Activated T-cell treated with anti-CD3 and anti-CD28 coated beads, Interleukin-2, amount 50 U/mL, for 24 hours (primary cell): ENCODE measurements at regions not wholly inside any gene's neighbourhood (a gene's known extent, or its start where the extent isn't known, plus 50 kb on each side); places are given as distances from the start of the nearest gene placed in this dataset.
"Not testable (repeated sequence)": the region's sequence is repeated elsewhere in the genome, so short reads cannot be mapped to it uniquely, and the experiment has no call there.

Experiments
- DNase-seq: peaks from one replicate; pipeline ENCODE4 v3.0.0-alpha.2; 2020
- H3K27ac Mint-ChIP-seq: 2 replicates; pipeline ENCODE4 v1.8.0; 2020; ENCODE audit warnings: mild to moderate bottlenecking, mixed read lengths
- H3K27me3 Mint-ChIP-seq: 2 replicates; pipeline ENCODE4 v1.8.0; 2020; ENCODE audit warnings: mixed read lengths
- H3K36me3 Mint-ChIP-seq: 2 replicates; pipeline ENCODE4 v1.8.0; 2020; ENCODE audit warnings: low read depth, mixed read lengths
- H3K4me1 Mint-ChIP-seq: 2 replicates; pipeline ENCODE4 v1.8.0; 2020; ENCODE audit warnings: low read depth, mixed read lengths
- H3K4me3 Mint-ChIP-seq: 2 replicates; pipeline ENCODE4 v1.8.0; 2020; ENCODE audit warnings: mild to moderate bottlenecking, moderate library complexity, mixed read lengths
- H3K9me3 Mint-ChIP-seq: 2 replicates; pipeline ENCODE4 v1.8.0; 2020; ENCODE audit warnings: mixed read lengths

- not testable (repeated sequence) for H3K27ac Mint-ChIP-seq, DNase-seq, H3K36me3 Mint-ChIP-seq, H3K4me3 Mint-ChIP-seq, H3K4me1 Mint-ChIP-seq, H3K9me3 Mint-ChIP-seq
- H3K27me3 Mint-ChIP-seq, result peaks cover 36% of the 10 kb centered on the region
Measured at GRCh38 chr1:30361890-30362602, 361.3 kb downstream of the MATN1 start.

GRCh38 chr1:30360753-30361152 lies 362.6 kb downstream of the MATN1 start:
- no peaks in the 10 kb centered on the region for H3K9me3 Mint-ChIP-seq
- no peak overlapping the region for H3K27ac Mint-ChIP-seq
- no peaks in the 10 kb centered on the region for H3K36me3 Mint-ChIP-seq

GRCh38 chr1:30360281-30360680 lies 363.1 kb downstream of the MATN1 start:
- H3K4me3 Mint-ChIP-seq, result no peak overlapping the region
- H3K27ac Mint-ChIP-seq, result no peak overlapping the region
- H3K9me3 Mint-ChIP-seq, result no peaks in the 10 kb centered on the region
- H3K36me3 Mint-ChIP-seq, result no peaks in the 10 kb centered on the region
- H3K27me3 Mint-ChIP-seq, result peaks cover 46% of the 10 kb centered on the region
- H3K4me1 Mint-ChIP-seq, result no peaks in the 10 kb centered on the region
- no peak for DNase-seq

More at GRCh38 chr1:30360753-30361152, 362.6 kb downstream of the MATN1 start:
- Mint-ChIP-seq H3K4me1 (no peaks in the 10 kb centered on the region), H3K27me3 (peaks cover 44% of the 10 kb centered on the region), H3K4me3 (no peak overlapping the region)
- DNase-seq, result no peak

- no peaks in the 10 kb centered on the region for H3K36me3 Mint-ChIP-seq
- H3K9me3 Mint-ChIP-seq, result no peaks in the 10 kb centered on the region
- no peaks in the 10 kb centered on the region for H3K4me1 Mint-ChIP-seq
- H3K27me3 Mint-ChIP-seq, result peaks cover 48% of the 10 kb centered on the region
- DNase-seq, result no peak
- no peak overlapping the region for H3K4me3 Mint-ChIP-seq
- no peak overlapping the region for H3K27ac Mint-ChIP-seq
Measured at GRCh38 chr1:30359539-30360220, 363.7 kb downstream of the MATN1 start.

GRCh38 chr1:30358500-30358899 lies 364.9 kb downstream of the MATN1 start:
- H3K27ac Mint-ChIP-seq, result no peak overlapping the region
- H3K4me1 Mint-ChIP-seq, result no peaks in the 10 kb centered on the region
- H3K36me3 Mint-ChIP-seq, result no peaks in the 10 kb centered on the region
- H3K4me3 Mint-ChIP-seq, result no peak overlapping the region
- no peak for DNase-seq
- no peaks in the 10 kb centered on the region for H3K9me3 Mint-ChIP-seq
- H3K27me3 Mint-ChIP-seq, result peaks cover 45% of the 10 kb centered on the region

GRCh38 chr1:30356839-30357238 lies 366.5 kb downstream of the MATN1 start:
- Mint-ChIP-seq H3K4me1 (no peaks in the 10 kb centered on the region), H3K36me3 (no peaks in the 10 kb centered on the region), H3K27me3 (peaks cover 48% of the 10 kb centered on the region), H3K9me3 (no peaks in the 10 kb centered on the region), H3K27ac (no peak overlapping the region), H3K4me3 (no peak overlapping the region)
- DNase-seq, result no peak

GRCh38 chr1:30354410-30354809 lies 369.0 kb downstream of the MATN1 start:
- H3K9me3 Mint-ChIP-seq, result peaks cover under 1% of the 10 kb centered on the region
- H3K27ac Mint-ChIP-seq, result no peak overlapping the region
- no peak for DNase-seq
- no peak overlapping the region for H3K4me3 Mint-ChIP-seq
- H3K4me1 Mint-ChIP-seq, result no peaks in the 10 kb centered on the region
- H3K36me3 Mint-ChIP-seq, result no peaks in the 10 kb centered on the region
- H3K27me3 Mint-ChIP-seq, result peaks cover 45% of the 10 kb centered on the region

GRCh38 chr1:30353637-30354036 lies 369.7 kb downstream of the MATN1 start:
- no peaks in the 10 kb centered on the region for H3K36me3 Mint-ChIP-seq
- H3K27ac Mint-ChIP-seq, result no peak overlapping the region
- DNase-seq, result no peak
- peaks cover 5% of the 10 kb centered on the region for H3K9me3 Mint-ChIP-seq
- H3K4me1 Mint-ChIP-seq, result no peaks in the 10 kb centered on the region
- peaks cover 44% of the 10 kb centered on the region for H3K27me3 Mint-ChIP-seq
- H3K4me3 Mint-ChIP-seq, result no peak overlapping the region

GRCh38 chr1:30348147-30348546 lies 375.2 kb downstream of the MATN1 start:
- peaks cover 11% of the 10 kb centered on the region for H3K9me3 Mint-ChIP-seq
- DNase-seq, result no peak
- no peak overlapping the region for H3K27ac Mint-ChIP-seq
- no peaks in the 10 kb centered on the region for H3K4me1 Mint-ChIP-seq
- peaks cover 33% of the 10 kb centered on the region for H3K27me3 Mint-ChIP-seq
- no peaks in the 10 kb centered on the region for H3K36me3 Mint-ChIP-seq
- H3K4me3 Mint-ChIP-seq, result no peak overlapping the region

GRCh38 chr1:30345491-30346130 lies 377.8 kb downstream of the MATN1 start:
- Mint-ChIP-seq H3K4me1 (no peaks in the 10 kb centered on the region), H3K9me3 (peaks cover 11% of the 10 kb centered on the region), H3K27ac (no peak overlapping the region), H3K27me3 (peaks cover 32% of the 10 kb centered on the region), H3K36me3 (no peaks in the 10 kb centered on the region), H3K4me3 (no peak overlapping the region)
- no peak for DNase-seq

- Mint-ChIP-seq H3K36me3 (no peaks in the 10 kb centered on the region), H3K9me3 (peaks cover 6% of the 10 kb centered on the region), H3K4me1 (no peaks in the 10 kb centered on the region), H3K4me3 (no peak overlapping the region), H3K27me3 (peaks cover 30% of the 10 kb centered on the region), H3K27ac (no peak overlapping the region)
- DNase-seq, result no peak
Measured at GRCh38 chr1:30343562-30343961, 379.8 kb downstream of the MATN1 start.

- no peak for DNase-seq
- peaks cover 22% of the 10 kb centered on the region for H3K27me3 Mint-ChIP-seq
- no peaks in the 10 kb centered on the region for H3K36me3 Mint-ChIP-seq
- H3K4me1 Mint-ChIP-seq, result no peaks in the 10 kb centered on the region
- H3K9me3 Mint-ChIP-seq, result peaks cover 2% of the 10 kb centered on the region
- H3K4me3 Mint-ChIP-seq, result no peak overlapping the region
- H3K27ac Mint-ChIP-seq, result no peak overlapping the region
Measured at GRCh38 chr1:30342535-30343141, 380.7 kb downstream of the MATN1 start.

GRCh38 chr1:30340934-30341333 lies 382.5 kb downstream of the MATN1 start:
- no peak overlapping the region for H3K27ac Mint-ChIP-seq
- DNase-seq, result no peak
- H3K9me3 Mint-ChIP-seq, result peaks cover 2% of the 10 kb centered on the region
- H3K4me1 Mint-ChIP-seq, result no peaks in the 10 kb centered on the region
- no peak overlapping the region for H3K4me3 Mint-ChIP-seq
- H3K36me3 Mint-ChIP-seq, result no peaks in the 10 kb centered on the region
- H3K27me3 Mint-ChIP-seq, result peaks cover 18% of the 10 kb centered on the region

GRCh38 chr1:30339866-30340265 lies 383.5 kb downstream of the MATN1 start:
- Mint-ChIP-seq H3K4me1 (no peaks in the 10 kb centered on the region), H3K9me3 (peaks cover 2% of the 10 kb centered on the region), H3K27ac (no peak overlapping the region), H3K4me3 (no peak overlapping the region), H3K36me3 (no peaks in the 10 kb centered on the region), H3K27me3 (peaks cover 18% of the 10 kb centered on the region)
- no peak for DNase-seq

- H3K4me1 Mint-ChIP-seq, result no peaks in the 10 kb centered on the region
- peaks cover 2% of the 10 kb centered on the region for H3K9me3 Mint-ChIP-seq
- no peak for DNase-seq
- no peak overlapping the region for H3K4me3 Mint-ChIP-seq
- H3K27me3 Mint-ChIP-seq, result peaks cover 18% of the 10 kb centered on the region
- H3K27ac Mint-ChIP-seq, result no peak overlapping the region
- no peaks in the 10 kb centered on the region for H3K36me3 Mint-ChIP-seq
Measured at GRCh38 chr1:30338765-30339164, 384.6 kb downstream of the MATN1 start.
